Endothelial cell of umbilical vein (primary cell): ENCODE measurements at regions not wholly inside any gene's neighbourhood (a gene's known extent, or its start where the extent isn't known, plus 50 kb on each side); places are given as distances from the start of the nearest gene placed in this dataset.

Experiments
- BruUV-seq: library from RNA; stranded (reverse); fragments of 400-500 nt; replicated peaks from 2 replicates; lab custom pipeline; 2021; lab: Mats Ljungman, UMichigan
- CTCF ChIA-PET: fragments of 300-600, 350-600 bp; sonication (Branson Sonifier 250); formaldehyde crosslinking; loops from one replicate; lab custom pipeline; 2021; ENCODE audit warnings: antibody characterized with exemption, inconsistent platforms; lab: Charles Lee
- POLR2A ChIA-PET: fragments of 300-600, 350-600 bp; sonication (Branson Sonifier 250); formaldehyde crosslinking; loops from one replicate; lab custom pipeline; 2021; ENCODE audit warnings: antibody characterized with exemption, inconsistent platforms; lab: Charles Lee
- DNase-seq: peaks from one replicate; pipeline ENCODE4 v3.0.0-alpha.2; 2011; ENCODE audit warnings: low read depth, low spot score
- FAIRE-seq: peaks from 2 replicates; lab custom pipeline; 2011; peaks lifted over from hg19 to GRCh38; lab: Jason Lieb, UNC
- H2AFZ ChIP-seq: 2 replicates; pipeline ENCODE4 v1.6.0; 2012; ENCODE audit warnings: low read depth, low read length, control low read depth, inconsistent platforms
- H3K27ac ChIP-seq: 2 replicates; pipeline ENCODE4 v1.5.1; 2011; ENCODE audit warnings: low read depth, mild to moderate bottlenecking, control low read depth, low read length, moderate library complexity; ENCODE audit not compliant: insufficient read depth
- H3K27me3 ChIP-seq, 2 experiments: 2 replicates each; pipeline versions ENCODE4 v1.6.0 to v1.6.1; 2011; ENCODE audit warnings: low read length in 2 of 2, mixed read lengths in 1 of 2; ENCODE audit not compliant: control insufficient read depth in 2 of 2, insufficient read depth in 2 of 2
- H3K36me3 ChIP-seq, 2 experiments: 2 replicates in 1 of 2; 3 replicates in 1 of 2; pipeline ENCODE4 v1.5.1; 2011; ENCODE audit warnings: low read length in 2 of 2, mild to moderate bottlenecking in 1 of 2, moderate library complexity in 1 of 2; ENCODE audit not compliant: control insufficient read depth in 2 of 2, insufficient read depth in 2 of 2; ENCODE audit errors: extremely low read depth in 1 of 2
- H3K4me1 ChIP-seq: 3 replicates; pipeline ENCODE4 v1.5.1; 2011; ENCODE audit warnings: mild to moderate bottlenecking, low read length; ENCODE audit not compliant: control insufficient read depth, insufficient read depth; ENCODE audit errors: extremely low read depth
- H3K4me2 ChIP-seq: 2 replicates; pipeline ENCODE4 v1.6.1; 2011; ENCODE audit warnings: low read length, control low read depth, mixed read lengths; ENCODE audit not compliant: insufficient read depth
- H3K4me3 ChIP-seq, 3 experiments: fragments of 200-600 bp in 1 of 3; sonication (generic), shearing (Covaris generic) in 1 of 3; replicated peaks in 1 of 3; 2 replicates each; pipeline ENCODE4 v1.5.1; 2011 to 2016; ENCODE audit warnings: control low read depth in 3 of 3, low read length in 3 of 3, mild to moderate bottlenecking in 2 of 3, inconsistent platforms in 1 of 3, low read depth in 1 of 3, moderate library complexity in 1 of 3; ENCODE audit not compliant: insufficient read depth in 1 of 3
- H3K79me2 ChIP-seq: 2 replicates; pipeline ENCODE4 v1.6.0; 2012; ENCODE audit warnings: low read length, inconsistent platforms; ENCODE audit not compliant: control insufficient read depth, insufficient read depth
- H3K9ac ChIP-seq: replicated peaks from 2 replicates; pipeline ENCODE3; 2011; ENCODE audit warnings: low read length, control low read depth; ENCODE audit not compliant: insufficient read depth; ENCODE audit errors: extremely low read depth
- H3K9me1 ChIP-seq: replicated peaks from 3 replicates; pipeline ENCODE4 v1.6.0; 2011; ENCODE audit warnings: mild to moderate bottlenecking, low read length; ENCODE audit not compliant: control insufficient read depth, insufficient read depth; ENCODE audit errors: extremely low read depth
- H3K9me3 ChIP-seq: replicated peaks from 2 replicates; pipeline ENCODE4 v1.5.1; 2012; ENCODE audit warnings: low read length, inconsistent platforms; ENCODE audit not compliant: control insufficient read depth, insufficient read depth
- H4K20me1 ChIP-seq: replicated peaks from 2 replicates; pipeline ENCODE3; 2011; ENCODE audit warnings: mild to moderate bottlenecking, low read length; ENCODE audit not compliant: control insufficient read depth, insufficient read depth; ENCODE audit errors: extremely low read depth
- CTCF ChIP-seq, 2 donors: IDR thresholded peaks; 1 replicate in 1 of 2; 2 replicates in 1 of 2; pipeline ENCODE4 v1.5.1; 2011; ENCODE audit warnings: low read length in 2 of 2, mild to moderate bottlenecking in 2 of 2, moderate library complexity in 2 of 2, control low read depth in 1 of 2, inconsistent platforms in 1 of 2, low read depth in 1 of 2; ENCODE audit not compliant: insufficient read depth in 1 of 2; ENCODE audit errors: extremely low read depth in 1 of 2
- EZH2 ChIP-seq: IDR thresholded peaks from 2 replicates; pipeline ENCODE4 v1.6.1; 2012; ENCODE audit warnings: borderline replicate concordance, low read depth, mild to moderate bottlenecking, moderate library complexity, low read length, inconsistent platforms; ENCODE audit not compliant: severe bottlenecking
- FOS ChIP-seq: IDR thresholded peaks from 2 replicates; pipeline ENCODE4 v1.6.1; 2011; ENCODE audit warnings: mild to moderate bottlenecking, low read length, moderate library complexity, borderline replicate concordance; ENCODE audit not compliant: insufficient read depth
- GATA2 ChIP-seq: IDR thresholded peaks from 2 replicates; pipeline ENCODE4 v1.7.0; 2011; ENCODE audit warnings: low read depth, mild to moderate bottlenecking, moderate library complexity, mixed read lengths, low read length; ENCODE audit not compliant: insufficient read length, insufficient read depth
- JUN ChIP-seq: IDR thresholded peaks from 2 replicates; pipeline ENCODE4 v1.6.1; 2011; ENCODE audit warnings: borderline replicate concordance, low read depth; ENCODE audit not compliant: insufficient read length, insufficient read depth
- MAX ChIP-seq: IDR thresholded peaks from 2 replicates; pipeline ENCODE4 v1.6.1; 2011; ENCODE audit not compliant: insufficient read depth, insufficient read length
- MYC ChIP-seq: IDR thresholded peaks from one replicate; pipeline ENCODE4 v1.6.1; 2011; ENCODE audit warnings: mild to moderate bottlenecking, low read depth, low read length
- POLR2A ChIP-seq: IDR thresholded peaks from 2 replicates; pipeline ENCODE4 v1.6.1; 2012; ENCODE audit warnings: low read depth, mild to moderate bottlenecking, control low read depth, low read length
- POLR2AphosphoS5 ChIP-seq: IDR thresholded peaks from 2 replicates; pipeline ENCODE4 v1.6.1; 2012; ENCODE audit warnings: low read depth, mild to moderate bottlenecking, control low read depth, low read length, moderate library complexity; ENCODE audit not compliant: insufficient read depth
- dilution Hi-C: fragments of 300-500 bp; cut with MboI; formaldehyde crosslinking; loops from one replicate; pipeline ENCODE4 v1.15.0; 2019; ENCODE audit warnings: low sequenced_read_pairs; ENCODE audit not compliant: extremely low pct_ligation_motif_present
- intact Hi-C: fragments of 100-400 bp; cut with micrococcal nuclease; formaldehyde crosslinking; loops from one replicate; pipeline ENCODE4 v1.10.0; 2022

DNA sequence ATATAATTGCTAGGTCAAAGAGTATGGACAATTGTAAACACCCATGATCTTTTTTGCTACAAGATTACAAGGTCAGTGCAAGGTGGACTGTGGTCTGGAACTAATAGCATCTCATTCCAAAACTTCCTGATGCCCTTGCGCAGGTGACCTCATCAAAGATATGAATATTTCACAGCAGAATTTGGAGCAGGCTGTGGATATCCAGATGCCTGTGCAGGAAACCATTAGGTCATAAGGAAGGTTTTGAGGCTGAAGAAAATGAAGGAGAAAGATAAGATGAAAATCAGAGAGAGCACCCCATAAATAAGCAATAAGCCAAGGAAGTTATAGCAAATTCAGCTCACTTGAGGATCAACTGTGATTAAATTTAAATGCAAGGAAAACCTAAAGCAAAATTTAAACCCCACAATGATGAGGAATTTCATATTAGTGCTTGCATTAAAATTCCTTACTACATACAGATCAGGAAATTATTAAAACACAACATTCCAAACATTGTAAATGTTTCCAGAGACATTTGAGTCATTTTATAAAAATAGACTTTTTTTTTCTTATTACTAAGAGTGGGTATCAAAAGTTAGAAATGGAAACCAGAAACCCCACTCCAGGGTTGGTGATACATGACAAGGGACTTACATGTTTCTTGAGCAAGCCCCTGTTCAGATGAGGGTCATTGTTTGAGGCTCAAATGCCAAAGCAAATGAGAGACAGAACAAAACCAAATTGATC, 100.7 kb upstream of the FAM9C start:
- no peak overlapping the region for H3K4me2 ChIP-seq
- no peaks in the 10 kb centered on the region for H3K9me1 ChIP-seq
- no peak overlapping the region for H3K9ac ChIP-seq
- CTCF ChIA-PET: no interaction called here
- no peak overlapping the region for H3K4me3 ChIP-seq
- TF ChIP-seq GATA2: peak; percentile 44
- no peak for TF ChIP-seq MYC
- TF ChIP-seq JUN: peak; percentile 19
- no peaks in the 10 kb centered on the region for H3K79me2 ChIP-seq
- FAIRE-seq: peak; percentile 81
- H4K20me1 ChIP-seq: no peaks in the 10 kb centered on the region
- peak; percentile 36 for DNase-seq
- no peak overlapping the region for H2AFZ ChIP-seq
- intact Hi-C loops: loop anchor here (1.0 to 2.0 kb wide), 2 partner anchors 44 to 167 kb away; no protein-coding TSS in a partner anchor
- peak overlapping the region; percentile 48 for H3K27ac ChIP-seq
- H3K9me3 ChIP-seq: no peaks in the 10 kb centered on the region
- BruUV-seq: no TSS peak
- dilution Hi-C loops: no loop called here
- H3K4me1 ChIP-seq: peaks cover 13% of the 10 kb centered on the region
- no peaks in the 10 kb centered on the region for H3K27me3 ChIP-seq
- POLR2A ChIA-PET: no interaction called here
- H3K36me3 ChIP-seq: no peaks in the 10 kb centered on the region

GRCh38 chrX:13142891-13143290, 98.5 kb upstream of the FAM9C start:
- H3K4me1 ChIP-seq: peaks cover 13% of the 10 kb centered on the region
- no peak overlapping the region for H3K9ac ChIP-seq
- no peaks in the 10 kb centered on the region for H3K36me3 ChIP-seq
- no peak overlapping the region for H3K4me3 ChIP-seq
- ChIA-PET POLR2A (no interaction called here), CTCF (no interaction called here)
- no peaks in the 10 kb centered on the region for H3K27me3 ChIP-seq
- peak; percentile 28 for FAIRE-seq
- no peak overlapping the region for H3K4me2 ChIP-seq
- no peaks in the 10 kb centered on the region for H3K9me1 ChIP-seq
- no peaks in the 10 kb centered on the region for H3K79me2 ChIP-seq
- no peaks in the 10 kb centered on the region for H4K20me1 ChIP-seq
- H3K27ac ChIP-seq: no peak overlapping the region
- no peaks in the 10 kb centered on the region for H3K9me3 ChIP-seq
- BruUV-seq: no TSS peak
- TF ChIP-seq EZH2 (no peak), FOS (no peak), MAX (no peak), JUN (no peak), POLR2A (no peak), POLR2AphosphoS5 (no peak), GATA2 (no peak), CTCF (IDR thresholded peaks at IDR 0.05; ENCODE audit: extremely low read depth in 1 of 2, insufficient read depth in 1 of 2, low read depth in 1 of 2, low read length in 2 of 2) (no peak), MYC (no peak)
- H2AFZ ChIP-seq: peak overlapping the region; percentile 2
- dilution Hi-C loops: no loop called here
- intact Hi-C loops: no loop called here
- DNase-seq: no peak
